Calu3 (cell line): ENCODE measurements at regions not wholly inside any gene's neighbourhood (a gene's known extent, or its start where the extent isn't known, plus 50 kb on each side); places are given as distances from the start of the nearest gene placed in this dataset.

Experiments
- BruUV-seq: library from RNA; stranded (reverse); fragments of 400-500 nt; replicated peaks from 2 replicates; lab custom pipeline; 2021; lab: Mats Ljungman, UMichigan
- CTCF ChIA-PET: fragments of 300-600 bp; sonication (Branson Sonifier 250); formaldehyde crosslinking; loops from one replicate; lab custom pipeline; 2022; ENCODE audit warnings: antibody characterized with exemption; lab: Charles Lee
- DNase-seq: peaks from one replicate; pipeline ENCODE4 v3.0.0; 2022
- H3K27ac Mint-ChIP-seq: one replicate; pipeline ENCODE4 v1.8.0; 2022; ENCODE audit warnings: mixed read lengths; ENCODE audit not compliant: unreplicated experiment
- H3K27me3 Mint-ChIP-seq: one replicate; pipeline ENCODE4 v1.8.0; 2022; ENCODE audit warnings: mixed read lengths; ENCODE audit not compliant: unreplicated experiment
- H3K36me3 Mint-ChIP-seq: one replicate; pipeline ENCODE4 v1.8.0; 2022; ENCODE audit warnings: mild to moderate bottlenecking, moderate library complexity, mixed read lengths; ENCODE audit not compliant: insufficient read depth, unreplicated experiment
- H3K4me1 Mint-ChIP-seq: one replicate; pipeline ENCODE4 v1.8.0; 2022; ENCODE audit warnings: mild to moderate bottlenecking, low read depth, mixed read lengths; ENCODE audit not compliant: unreplicated experiment
- H3K4me3 Mint-ChIP-seq: one replicate; pipeline ENCODE4 v1.8.0; 2022; ENCODE audit warnings: mild to moderate bottlenecking, low read depth, moderate library complexity, mixed read lengths; ENCODE audit not compliant: unreplicated experiment
- H3K9me3 Mint-ChIP-seq: one replicate; pipeline ENCODE4 v1.8.0; 2022; ENCODE audit warnings: low read depth, mixed read lengths; ENCODE audit not compliant: unreplicated experiment
- CTCF ChIP-seq: fragments of 200-600 bp; IDR thresholded peaks from one replicate; pipeline ENCODE4 v1.8.0; 2022; ENCODE audit warnings: antibody characterized with exemption; ENCODE audit not compliant: unreplicated experiment
- intact Hi-C: fragments of 100-400 bp; cut with micrococcal nuclease; formaldehyde crosslinking; loops from one replicate; pipeline ENCODE4 v1.10.0; 2022; ENCODE audit not compliant: unreplicated experiment

GRCh38 chr9:87178302-87178701 is 231.0 kb upstream of the GAS1 start:
- H3K36me3 Mint-ChIP-seq: no peaks in the 10 kb centered on the region
- CTCF ChIA-PET: no interaction called here
- H3K27me3 Mint-ChIP-seq: peaks cover 18% of the 10 kb centered on the region
- H3K4me1 Mint-ChIP-seq: no peaks in the 10 kb centered on the region
- no peaks in the 10 kb centered on the region for H3K9me3 Mint-ChIP-seq
- no peak overlapping the region for H3K4me3 Mint-ChIP-seq
- no peak for TF ChIP-seq CTCF
- H3K27ac Mint-ChIP-seq: no peak overlapping the region
- no peak for DNase-seq
- BruUV-seq: no TSS peak
- intact Hi-C loops: no loop called here

- CTCF ChIA-PET: no interaction called here
- TF ChIP-seq CTCF: no peak
- no peaks in the 10 kb centered on the region for H3K36me3 Mint-ChIP-seq
- no peak overlapping the region for H3K27ac Mint-ChIP-seq
- intact Hi-C loops: no loop called here
- no peaks in the 10 kb centered on the region for H3K9me3 Mint-ChIP-seq
- H3K4me1 Mint-ChIP-seq: no peaks in the 10 kb centered on the region
- DNase-seq: no peak
- BruUV-seq: no TSS peak
- H3K27me3 Mint-ChIP-seq: peaks cover 18% of the 10 kb centered on the region
- no peak overlapping the region for H3K4me3 Mint-ChIP-seq
Observed at GRCh38 chr9:87179553-87180340, 232.4 kb upstream of the GAS1 start.

GRCh38 chr9:87180361-87180760 is 233.1 kb upstream of the GAS1 start:
- no peaks in the 10 kb centered on the region for H3K9me3 Mint-ChIP-seq
- no peaks in the 10 kb centered on the region for H3K4me1 Mint-ChIP-seq
- no peak overlapping the region for H3K27ac Mint-ChIP-seq
- intact Hi-C loops: no loop called here
- TF ChIP-seq CTCF: no peak
- CTCF ChIA-PET: no interaction called here
- no peak overlapping the region for H3K4me3 Mint-ChIP-seq
- H3K27me3 Mint-ChIP-seq: peaks cover 24% of the 10 kb centered on the region
- no TSS peak for BruUV-seq
- no peaks in the 10 kb centered on the region for H3K36me3 Mint-ChIP-seq
- DNase-seq: no peak

- no TSS peak for BruUV-seq
- Mint-ChIP-seq H3K4me1 (no peaks in the 10 kb centered on the region), H3K4me3 (no peak overlapping the region), H3K36me3 (no peaks in the 10 kb centered on the region), H3K27me3 (peaks cover 29% of the 10 kb centered on the region), H3K9me3 (no peaks in the 10 kb centered on the region), H3K27ac (no peak overlapping the region)
- no peak for DNase-seq
- no peak for TF ChIP-seq CTCF
- CTCF ChIA-PET: no interaction called here
- intact Hi-C loops: no loop called here
Observed at GRCh38 chr9:87180841-87181240, 233.5 kb upstream of the GAS1 start.
